NCI-H1105 (cell line): ENCODE measurements at regions not wholly inside any gene's neighbourhood (a gene's known extent, or its start where the extent isn't known, plus 50 kb on each side); places are given as distances from the start of the nearest gene placed in this dataset.
A peak's percentile ranks its signal among the peaks of the same experiment; 100 is the strongest.

Experiments used
- DNase-seq: peaks from one replicate; lab custom pipeline; 2025; lab: John Stamatoyannopoulos, UW

GRCh38 chrX:73768886-73769285, 83.6 kb downstream of the XIST start:
- DNase-seq: no peak

GRCh38 chrX:73768160-73768559, 84.4 kb downstream of the XIST start:
- no peak for DNase-seq

GRCh38 chrX:73767017-73767416, 85.5 kb downstream of the XIST start:
- no peak for DNase-seq

GRCh38 chrX:73766431-73766795, 86.1 kb downstream of the XIST start:
- no peak for DNase-seq

- peak; percentile 58 for DNase-seq
Observed at GRCh38 chrX:73765776-73766430, 86.6 kb downstream of the XIST start.

- no peak for DNase-seq
Observed at GRCh38 chrX:73758250-73758649, 94.3 kb downstream of the XIST start.
